Stimulated activated CD4-positive, alpha-beta T cell treated with anti-CD3 and anti-CD28 coated beads, Interleukin-4, amount 100 ng/mL, for 24 hours (primary cell): ENCODE measurements at regions not wholly inside any gene's neighbourhood (a gene's known extent, or its start where the extent isn't known, plus 50 kb on each side); places are given as distances from the start of the nearest gene placed in this dataset.

Experiments
- DNase-seq: peaks from one replicate; pipeline ENCODE4 v3.0.0-alpha.2; 2020

GRCh38 chr2:128439791-128440665, 121.4 kb upstream of the HS6ST1 start:
- DNase-seq: no peak

- no peak for DNase-seq
These were observed 122.1 kb upstream of the HS6ST1 start for GRCh38 chr2:128440666-128441340.

GRCh38 chr2:128441341-128442052, 122.8 kb upstream of the HS6ST1 start:
- no peak for DNase-seq

- no peak for DNase-seq
These were observed 123.5 kb upstream of the HS6ST1 start for GRCh38 chr2:128442053-128442751.

- DNase-seq: no peak
These were observed 124.2 kb upstream of the HS6ST1 start for GRCh38 chr2:128442891-128443302.

- DNase-seq: no peak
These were observed 125.6 kb upstream of the HS6ST1 start for GRCh38 chr2:128444121-128444771.

GRCh38 chr2:128444816-128445522, 126.3 kb upstream of the HS6ST1 start:
- no peak for DNase-seq

GRCh38 chr2:128445523-128445900, 126.8 kb upstream of the HS6ST1 start:
- no peak for DNase-seq

GRCh38 chr2:128446049-128446873, 127.6 kb upstream of the HS6ST1 start:
- DNase-seq: no peak

- no peak for DNase-seq
These were observed 128.3 kb upstream of the HS6ST1 start for GRCh38 chr2:128446874-128447537.

- DNase-seq: no peak
These were observed 128.9 kb upstream of the HS6ST1 start for GRCh38 chr2:128447538-128447995.

GRCh38 chr2:128448331-128449225, 129.9 kb upstream of the HS6ST1 start:
- no peak for DNase-seq

GRCh38 chr2:128449226-128450061, 130.8 kb upstream of the HS6ST1 start:
- no peak for DNase-seq

- DNase-seq: no peak
These were observed 131.8 kb upstream of the HS6ST1 start for GRCh38 chr2:128450211-128451024.

- no peak for DNase-seq
These were observed 132.7 kb upstream of the HS6ST1 start for GRCh38 chr2:128451084-128452023.

- no peak for DNase-seq
These were observed 133.3 kb upstream of the HS6ST1 start for GRCh38 chr2:128452024-128452411.
